ENCODE measurements at regions not wholly inside any gene's neighbourhood (a gene's known extent, or its start where the extent isn't known, plus 50 kb on each side); places are given as distances from the start of the nearest gene placed in this dataset.

DNA sequence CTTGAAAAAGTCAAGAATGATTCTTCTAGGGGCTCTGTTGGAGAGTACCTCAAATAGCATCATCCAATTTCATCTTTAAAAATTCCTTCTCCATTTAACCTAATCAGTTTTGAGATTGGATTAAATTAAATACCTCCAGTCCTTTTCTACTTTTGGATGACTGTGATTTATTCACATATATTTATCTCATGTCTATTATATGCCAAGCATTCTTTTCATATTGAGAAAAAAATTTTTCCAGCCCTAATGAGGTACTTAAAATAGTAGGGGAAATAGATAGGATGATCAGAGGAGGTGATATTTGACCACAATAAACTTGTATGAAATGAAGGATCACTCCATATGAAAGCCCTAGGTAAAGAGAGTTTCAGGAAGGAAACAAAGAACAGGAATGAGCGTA lies 250.1 kb downstream of the MAT2B start:
- CTCF ChIA-PET, result no interaction called here
- no peaks in the 10 kb centered on the region for H4K20me1 ChIP-seq (replicated peaks; ENCODE audit: control insufficient read depth, extremely low read depth, insufficient read depth, low read length)
- DNase-seq (ENCODE audit: low read depth, low spot score) (no peak), FAIRE-seq (no peak)
- intact Hi-C loops (cut with micrococcal nuclease), result no loop called here
- TF ChIP-seq JUN (IDR thresholded peaks at IDR 0.05; ENCODE audit: borderline replicate concordance, insufficient read depth, insufficient read length, low read depth), result no peak
- TF ChIP-seq, protein P1, sequence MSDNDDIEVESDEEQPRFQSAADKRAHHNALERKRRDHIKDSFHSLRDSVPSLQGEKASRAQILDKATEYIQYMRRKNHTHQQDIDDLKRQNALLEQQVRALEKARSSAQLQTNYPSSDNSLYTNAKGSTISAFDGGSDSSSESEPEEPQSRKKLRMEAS (IDR thresholded peaks at IDR 0.05; ENCODE audit: insufficient read depth, insufficient read length), result no peak
- no peaks in the 10 kb centered on the region for H3K79me2 ChIP-seq (ENCODE audit: control insufficient read depth, insufficient read depth, low read length)
- POLR2A ChIA-PET, result no interaction called here
- no peak overlapping the region for H2AFZ ChIP-seq (ENCODE audit: low read depth, low read length)
- dilution Hi-C loops (cut with MboI; ENCODE audit: extremely low pct_ligation_motif_present, low sequenced_read_pairs), result loop anchor here (25.0 kb wide), 1 partner anchor 107 kb away; no protein-coding TSS in a partner anchor
- peaks cover 36% of the 10 kb centered on the region for H3K4me1 ChIP-seq (ENCODE audit: control insufficient read depth, extremely low read depth, insufficient read depth, low read length)
- no peak overlapping the region for H3K27ac ChIP-seq (ENCODE audit: insufficient read depth, low read depth, low read length)
- BruUV-seq (replicated peaks), result no TSS peak
- H3K9ac ChIP-seq (replicated peaks; ENCODE audit: extremely low read depth, insufficient read depth, low read length), result no peak overlapping the region
- no peak overlapping the region for H3K4me3 ChIP-seq (replicated peaks in 1 of 3; ENCODE audit: insufficient read depth in 1 of 3, low read depth in 1 of 3, low read length in 3 of 3)
- H3K9me1 ChIP-seq (replicated peaks; ENCODE audit: control insufficient read depth, extremely low read depth, insufficient read depth, low read length), result no peaks in the 10 kb centered on the region
- no peaks in the 10 kb centered on the region for H3K9me3 ChIP-seq (replicated peaks; ENCODE audit: control insufficient read depth, insufficient read depth, low read length)
- H3K4me2 ChIP-seq (ENCODE audit: insufficient read depth, low read length), result no peak overlapping the region
- H3K27me3 ChIP-seq (ENCODE audit: control insufficient read depth in 2 of 2, insufficient read depth in 2 of 2, low read length in 2 of 2), result no peaks in the 10 kb centered on the region
- H3K36me3 ChIP-seq (ENCODE audit: control insufficient read depth in 2 of 2, extremely low read depth in 1 of 2, insufficient read depth in 2 of 2, low read length in 2 of 2), result no peaks in the 10 kb centered on the region

DNA sequence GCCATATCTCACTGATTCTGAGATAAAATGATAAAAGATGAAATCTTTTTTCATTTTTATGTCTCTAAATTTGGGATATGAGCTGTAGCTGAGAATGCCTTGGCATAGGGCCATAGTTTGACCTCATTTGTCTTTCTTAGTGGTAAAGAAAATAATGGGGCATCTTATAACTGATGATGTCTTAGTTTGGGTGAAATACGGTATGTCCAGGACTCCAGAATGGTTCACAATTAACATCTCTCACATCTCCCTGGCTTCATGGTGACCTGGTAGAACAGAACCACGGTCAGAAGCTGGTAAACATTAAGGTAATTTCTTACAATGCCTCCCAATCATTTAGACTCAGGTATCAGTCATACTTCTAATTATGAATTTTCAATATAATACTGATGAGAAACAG lies 250.8 kb downstream of the MAT2B start:
- Histone ChIP-seq H3K9me3 (replicated peaks; ENCODE audit: control insufficient read depth, insufficient read depth, low read length) (no peaks in the 10 kb centered on the region), H3K27ac (ENCODE audit: insufficient read depth, low read depth, low read length) (no peak overlapping the region), H3K36me3 (ENCODE audit: control insufficient read depth in 2 of 2, extremely low read depth in 1 of 2, insufficient read depth in 2 of 2, low read length in 2 of 2) (no peaks in the 10 kb centered on the region), H3K27me3 (ENCODE audit: control insufficient read depth in 2 of 2, insufficient read depth in 2 of 2, low read length in 2 of 2) (no peaks in the 10 kb centered on the region), H4K20me1 (replicated peaks; ENCODE audit: control insufficient read depth, extremely low read depth, insufficient read depth, low read length) (no peaks in the 10 kb centered on the region), H3K9ac (replicated peaks; ENCODE audit: extremely low read depth, insufficient read depth, low read length) (no peak overlapping the region), H2AFZ (ENCODE audit: low read depth, low read length) (no peak overlapping the region), H3K4me1 (ENCODE audit: control insufficient read depth, extremely low read depth, insufficient read depth, low read length) (peaks cover 42% of the 10 kb centered on the region), H3K4me3 (replicated peaks in 1 of 3; ENCODE audit: insufficient read depth in 1 of 3, low read depth in 1 of 3, low read length in 3 of 3) (no peak overlapping the region), H3K79me2 (ENCODE audit: control insufficient read depth, insufficient read depth, low read length) (no peaks in the 10 kb centered on the region), H3K9me1 (replicated peaks; ENCODE audit: control insufficient read depth, extremely low read depth, insufficient read depth, low read length) (no peaks in the 10 kb centered on the region), H3K4me2 (ENCODE audit: insufficient read depth, low read length) (no peak overlapping the region)
- no peak for DNase-seq (ENCODE audit: low read depth, low spot score)
- dilution Hi-C loops (cut with MboI; ENCODE audit: extremely low pct_ligation_motif_present, low sequenced_read_pairs), result loop anchor here (25.0 kb wide), 1 partner anchor 106 kb away; no protein-coding TSS in a partner anchor
- intact Hi-C loops (cut with micrococcal nuclease), result no loop called here
- CTCF ChIA-PET, result no interaction called here
- BruUV-seq (replicated peaks), result no TSS peak
- TF ChIP-seq JUN (IDR thresholded peaks at IDR 0.05; ENCODE audit: borderline replicate concordance, insufficient read depth, insufficient read length, low read depth) (no peak), EZH2 (IDR thresholded peaks at IDR 0.05; ENCODE audit: borderline replicate concordance, low read depth, low read length, severe bottlenecking) (no peak), MYC (IDR thresholded peaks at IDR 0.05; ENCODE audit: low read depth, low read length) (no peak), FOS (IDR thresholded peaks at IDR 0.05; ENCODE audit: borderline replicate concordance, insufficient read depth, low read length) (no peak), GATA2 (IDR thresholded peaks at IDR 0.05; ENCODE audit: insufficient read depth, insufficient read length, low read depth, low read length) (no peak), POLR2AphosphoS5 (IDR thresholded peaks at IDR 0.05; ENCODE audit: insufficient read depth, low read depth, low read length) (no peak), POLR2A (IDR thresholded peaks at IDR 0.05; ENCODE audit: low read depth, low read length) (no peak)
- TF ChIP-seq, protein P2, sequence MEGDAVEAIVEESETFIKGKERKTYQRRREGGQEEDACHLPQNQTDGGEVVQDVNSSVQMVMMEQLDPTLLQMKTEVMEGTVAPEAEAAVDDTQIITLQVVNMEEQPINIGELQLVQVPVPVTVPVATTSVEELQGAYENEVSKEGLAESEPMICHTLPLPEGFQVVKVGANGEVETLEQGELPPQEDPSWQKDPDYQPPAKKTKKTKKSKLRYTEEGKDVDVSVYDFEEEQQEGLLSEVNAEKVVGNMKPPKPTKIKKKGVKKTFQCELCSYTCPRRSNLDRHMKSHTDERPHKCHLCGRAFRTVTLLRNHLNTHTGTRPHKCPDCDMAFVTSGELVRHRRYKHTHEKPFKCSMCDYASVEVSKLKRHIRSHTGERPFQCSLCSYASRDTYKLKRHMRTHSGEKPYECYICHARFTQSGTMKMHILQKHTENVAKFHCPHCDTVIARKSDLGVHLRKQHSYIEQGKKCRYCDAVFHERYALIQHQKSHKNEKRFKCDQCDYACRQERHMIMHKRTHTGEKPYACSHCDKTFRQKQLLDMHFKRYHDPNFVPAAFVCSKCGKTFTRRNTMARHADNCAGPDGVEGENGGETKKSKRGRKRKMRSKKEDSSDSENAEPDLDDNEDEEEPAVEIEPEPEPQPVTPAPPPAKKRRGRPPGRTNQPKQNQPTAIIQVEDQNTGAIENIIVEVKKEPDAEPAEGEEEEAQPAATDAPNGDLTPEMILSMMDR (IDR thresholded peaks at IDR 0.05; ENCODE audit: extremely low read depth in 1 of 2, insufficient read depth in 1 of 2, low read depth in 1 of 2, low read length in 2 of 2), result no peak
- TF ChIP-seq, protein P1 (IDR thresholded peaks at IDR 0.05; ENCODE audit: insufficient read depth, insufficient read length), result no peak
- FAIRE-seq, result no peak
- POLR2A ChIA-PET, result no interaction called here

All from endothelial cell of umbilical vein (primary cell).